ENCODE measurements at regions not wholly inside any gene's neighbourhood (a gene's known extent, or its start where the extent isn't known, plus 50 kb on each side); places are given as distances from the start of the nearest gene placed in this dataset.

DNA sequence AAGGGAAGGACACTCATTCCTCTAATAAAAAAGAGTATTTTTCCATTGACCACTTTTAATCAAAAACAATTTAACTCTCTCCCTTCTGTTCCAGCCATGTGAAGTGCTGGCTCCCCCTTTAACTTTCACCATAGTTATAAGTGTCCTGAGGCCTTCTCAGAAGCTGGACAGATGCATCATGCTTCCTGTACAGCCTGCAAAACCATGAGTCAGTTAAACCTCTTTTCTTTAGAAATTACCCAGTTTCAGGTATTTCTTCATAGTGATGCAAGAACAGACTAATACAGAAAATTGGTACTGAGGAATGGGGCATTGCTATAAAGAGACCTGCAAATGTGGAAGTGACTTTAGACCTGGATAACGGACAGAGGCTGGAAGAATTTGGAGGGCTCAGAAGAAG, 643.6 kb upstream of the DDX18 start:
- no peaks in the 10 kb centered on the region for H3K36me3 ChIP-seq
- TF ChIP-seq, protein P1, sequence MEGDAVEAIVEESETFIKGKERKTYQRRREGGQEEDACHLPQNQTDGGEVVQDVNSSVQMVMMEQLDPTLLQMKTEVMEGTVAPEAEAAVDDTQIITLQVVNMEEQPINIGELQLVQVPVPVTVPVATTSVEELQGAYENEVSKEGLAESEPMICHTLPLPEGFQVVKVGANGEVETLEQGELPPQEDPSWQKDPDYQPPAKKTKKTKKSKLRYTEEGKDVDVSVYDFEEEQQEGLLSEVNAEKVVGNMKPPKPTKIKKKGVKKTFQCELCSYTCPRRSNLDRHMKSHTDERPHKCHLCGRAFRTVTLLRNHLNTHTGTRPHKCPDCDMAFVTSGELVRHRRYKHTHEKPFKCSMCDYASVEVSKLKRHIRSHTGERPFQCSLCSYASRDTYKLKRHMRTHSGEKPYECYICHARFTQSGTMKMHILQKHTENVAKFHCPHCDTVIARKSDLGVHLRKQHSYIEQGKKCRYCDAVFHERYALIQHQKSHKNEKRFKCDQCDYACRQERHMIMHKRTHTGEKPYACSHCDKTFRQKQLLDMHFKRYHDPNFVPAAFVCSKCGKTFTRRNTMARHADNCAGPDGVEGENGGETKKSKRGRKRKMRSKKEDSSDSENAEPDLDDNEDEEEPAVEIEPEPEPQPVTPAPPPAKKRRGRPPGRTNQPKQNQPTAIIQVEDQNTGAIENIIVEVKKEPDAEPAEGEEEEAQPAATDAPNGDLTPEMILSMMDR (IDR thresholded peaks at IDR 0.05): no peak
- H3K4me1 ChIP-seq (ENCODE audit: control insufficient read depth in 1 of 2, low read depth in 2 of 2): no peaks in the 10 kb centered on the region
- H3K4me3 ChIP-seq: no peak overlapping the region
- H3K27ac ChIP-seq: no peak overlapping the region
- no peaks in the 10 kb centered on the region for H3K9me3 ChIP-seq
- ATAC-seq (ENCODE audit: insufficient number of reproducible peaks, low FRiP score, low read depth): no peak
- no peak for DNase-seq (ENCODE audit: low spot score)
- no peaks in the 10 kb centered on the region for H3K27me3 ChIP-seq (replicated peaks; ENCODE audit: insufficient read depth)

DNA sequence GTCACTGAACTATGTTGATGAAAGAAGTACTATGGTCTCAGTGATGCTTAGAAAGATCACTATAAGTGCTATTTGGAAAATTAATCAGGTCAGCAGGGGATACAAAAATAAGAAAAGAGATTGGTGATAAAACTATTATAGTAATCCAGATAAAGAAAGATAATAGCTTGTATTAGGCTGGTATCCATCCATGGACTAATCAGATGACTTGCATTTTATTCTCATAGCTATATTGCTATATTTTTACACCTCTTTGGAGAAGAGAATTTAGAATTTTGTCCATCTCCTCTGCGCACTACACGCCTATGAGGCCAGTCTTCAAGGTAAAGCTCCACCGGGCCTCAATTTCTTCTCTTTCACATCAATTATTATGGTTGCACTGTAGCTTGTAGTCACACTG, 635.1 kb upstream of the DDX18 start:
- no peak overlapping the region for H3K27ac ChIP-seq
- ATAC-seq (ENCODE audit: insufficient number of reproducible peaks, low FRiP score, low read depth): no peak

DNA sequence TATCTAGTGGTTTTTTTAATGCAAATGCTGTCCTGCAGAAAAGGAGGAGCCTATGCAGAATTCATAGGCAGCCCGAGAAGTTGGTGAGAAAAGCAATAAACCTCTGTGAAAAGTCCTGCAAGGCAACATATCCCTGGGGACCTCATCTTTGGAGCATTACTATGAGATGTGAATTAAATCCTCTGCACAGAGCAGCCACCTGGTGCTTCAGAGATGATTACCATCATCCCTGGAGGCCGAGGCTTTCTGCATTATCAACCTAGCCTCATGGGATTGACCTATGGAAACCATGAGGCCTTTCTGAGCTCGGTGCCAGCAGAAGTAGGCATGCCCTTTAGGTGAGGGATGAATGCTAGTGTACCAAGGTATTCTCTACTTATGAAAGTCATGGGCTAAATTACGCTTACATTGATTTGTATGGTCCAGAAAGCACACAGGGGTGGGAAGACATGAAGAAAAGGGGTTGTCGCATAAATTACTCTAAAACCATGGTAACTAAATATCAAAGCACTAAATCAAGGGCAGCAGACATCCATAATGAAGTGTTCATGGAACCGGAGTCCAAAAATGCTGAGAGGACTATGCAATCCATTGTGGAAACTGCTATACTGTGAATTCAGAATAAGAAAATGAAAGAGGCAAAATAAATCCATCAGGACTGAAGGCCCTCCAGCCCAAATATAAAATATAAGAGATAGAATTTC, 623.5 kb upstream of the DDX18 start:
- TF ChIP-seq, protein P1 (IDR thresholded peaks at IDR 0.05): no peak
- H3K4me1 ChIP-seq (ENCODE audit: control insufficient read depth in 1 of 2, low read depth in 2 of 2): no peaks in the 10 kb centered on the region
- H3K9me3 ChIP-seq: no peaks in the 10 kb centered on the region
- no peaks in the 10 kb centered on the region for H3K36me3 ChIP-seq
- no peak for ATAC-seq (ENCODE audit: insufficient number of reproducible peaks, low FRiP score, low read depth)
- H3K27ac ChIP-seq: no peak overlapping the region
- DNase-seq (ENCODE audit: low spot score): no peak
- H3K27me3 ChIP-seq (replicated peaks; ENCODE audit: insufficient read depth): no peaks in the 10 kb centered on the region
- no peak overlapping the region for H3K4me3 ChIP-seq

More for the DNA sequence above, 635.1 kb upstream of the DDX18 start:
- Histone ChIP-seq H3K27me3 (replicated peaks; ENCODE audit: insufficient read depth) (no peaks in the 10 kb centered on the region), H3K4me1 (ENCODE audit: control insufficient read depth in 1 of 2, low read depth in 2 of 2) (no peaks in the 10 kb centered on the region), H3K9me3 (no peaks in the 10 kb centered on the region), H3K36me3 (no peaks in the 10 kb centered on the region), H3K4me3 (no peak overlapping the region)
- no peak for DNase-seq (ENCODE audit: low spot score)
- TF ChIP-seq, protein P1 (IDR thresholded peaks at IDR 0.05): no peak

DNA sequence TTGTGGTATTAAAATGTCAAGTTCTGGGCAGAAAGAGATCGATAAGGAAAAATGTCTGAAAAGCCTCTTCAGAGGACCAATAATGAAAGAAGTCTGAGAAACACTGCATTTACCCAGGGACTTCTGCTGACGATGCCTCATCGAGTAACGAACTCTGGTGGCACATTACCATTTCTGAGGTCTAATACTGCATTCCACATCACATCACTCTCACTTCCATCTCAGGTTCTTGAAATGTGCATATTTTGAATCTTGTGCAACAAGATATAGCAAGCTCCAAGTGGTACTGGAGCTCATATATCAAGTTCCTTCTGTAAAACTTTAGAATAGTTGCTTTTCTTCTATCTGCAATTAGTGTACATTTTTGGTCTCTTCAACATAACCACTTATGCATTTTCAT, 619.1 kb upstream of the DDX18 start:
- Histone ChIP-seq H3K4me3 (no peak overlapping the region), H3K36me3 (no peaks in the 10 kb centered on the region), H3K4me1 (ENCODE audit: control insufficient read depth in 1 of 2, low read depth in 2 of 2) (no peaks in the 10 kb centered on the region), H3K27ac (no peak overlapping the region), H3K9me3 (no peaks in the 10 kb centered on the region), H3K27me3 (replicated peaks; ENCODE audit: insufficient read depth) (no peaks in the 10 kb centered on the region)
- DNase-seq (ENCODE audit: low spot score) (no peak), ATAC-seq (ENCODE audit: insufficient number of reproducible peaks, low FRiP score, low read depth) (no peak)
- TF ChIP-seq, protein P1 (IDR thresholded peaks at IDR 0.05): no peak

DNA sequence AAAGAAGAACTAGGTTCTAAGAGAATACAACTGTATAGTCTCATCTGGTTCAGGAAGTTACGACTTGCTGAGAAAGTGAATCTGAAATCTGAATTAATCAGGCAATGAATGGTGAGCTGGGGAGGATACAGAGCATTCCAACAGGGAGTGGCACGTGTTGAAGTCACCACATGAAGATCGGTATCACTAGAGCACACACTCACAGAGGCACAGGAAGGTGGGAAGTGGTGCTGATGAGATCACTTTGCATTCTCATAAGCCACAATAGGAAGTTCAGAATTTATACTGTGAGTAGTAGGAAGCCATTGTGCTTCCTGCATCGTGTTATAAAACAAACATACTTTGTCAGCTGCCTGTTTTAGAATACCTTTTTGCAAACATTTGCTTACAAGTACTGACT, 615.0 kb upstream of the DDX18 start:
- H3K27me3 ChIP-seq (replicated peaks; ENCODE audit: insufficient read depth): no peaks in the 10 kb centered on the region
- no peaks in the 10 kb centered on the region for H3K9me3 ChIP-seq
- H3K27ac ChIP-seq: no peak overlapping the region
- DNase-seq (ENCODE audit: low spot score) (no peak), ATAC-seq (ENCODE audit: insufficient number of reproducible peaks, low FRiP score, low read depth) (no peak)
- no peaks in the 10 kb centered on the region for H3K4me1 ChIP-seq (ENCODE audit: control insufficient read depth in 1 of 2, low read depth in 2 of 2)
- TF ChIP-seq, protein P1 (IDR thresholded peaks at IDR 0.05): no peak
- H3K4me3 ChIP-seq: no peak overlapping the region
- H3K36me3 ChIP-seq: no peaks in the 10 kb centered on the region
